HEK293 (cell line): ENCODE measurements at regions not wholly inside any gene's neighbourhood (a gene's known extent, or its start where the extent isn't known, plus 50 kb on each side); places are given as distances from the start of the nearest gene placed in this dataset.

Experiments used
- HIC1 ChIP-seq: fragments of 450-650 bp; formaldehyde crosslinking; IDR thresholded peaks from 2 replicates; pipeline ENCODE4 v1.5.1; 2016; ENCODE audit warnings: missing biosample characterization, missing genetic modification characterization
- KLF10 ChIP-seq: fragments of 450-650 bp; IDR thresholded peaks from 2 replicates; pipeline ENCODE4 v1.5.1; 2018; ENCODE audit warnings: missing biosample characterization, mild to moderate bottlenecking, missing genetic modification characterization
- REST ChIP-seq: fragments of 450-650 bp; formaldehyde crosslinking; IDR thresholded peaks from 2 replicates; pipeline ENCODE4 v1.5.1; 2016; ENCODE audit warnings: missing biosample characterization, missing genetic modification characterization
- ZNF660 ChIP-seq: fragments of 450-650 bp; IDR thresholded peaks from 2 replicates; pipeline ENCODE4 v1.5.1; 2018; ENCODE audit warnings: missing biosample characterization, mild to moderate bottlenecking, missing genetic modification characterization

- TF ChIP-seq REST (no peak), ZNF660 (tag by site-specific recombination) (no peak), KLF10 (tag by site-specific recombination) (no peak), HIC1 (tag by site-specific recombination) (no peak)
Measured at GRCh38 chr3:145648396-145648795, 512.6 kb downstream of the PLOD2 start.
